ENCODE measurements at regions not wholly inside any gene's neighbourhood (a gene's known extent, or its start where the extent isn't known, plus 50 kb on each side); places are given as distances from the start of the nearest gene placed in this dataset.
"Not testable (repeated sequence)": the region's sequence is repeated elsewhere in the genome, so short reads cannot be mapped to it uniquely, and the experiment has no call there.

DNA sequence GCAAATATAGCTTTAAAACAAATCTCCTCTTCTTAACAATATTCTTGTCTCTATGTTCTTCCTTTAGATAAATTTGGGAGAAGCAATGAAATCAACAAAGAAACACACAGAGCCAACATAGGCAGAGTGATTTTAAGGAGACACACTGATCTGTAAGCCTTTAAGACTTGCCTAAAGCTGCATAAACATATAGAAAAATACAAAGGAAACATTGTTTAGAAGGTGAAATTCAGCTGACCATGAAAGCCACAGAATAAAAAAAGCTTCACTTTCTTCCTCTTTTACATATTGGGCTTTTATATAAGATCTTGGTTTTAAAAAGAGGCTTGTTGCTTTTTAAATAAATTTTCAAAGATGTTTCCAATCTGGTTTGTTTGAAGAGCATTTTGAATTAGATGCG lies 1277.5 kb downstream of the EFNA5 start:
- DNase-seq (ENCODE audit: low read depth, low spot score): no peak
- Histone ChIP-seq H3K9ac (ENCODE audit: insufficient read length) (no peak overlapping the region), H3K36me3 (ENCODE audit: insufficient read depth, low read length) (no peaks in the 10 kb centered on the region), H3K4me3 (no peak overlapping the region), H3K9me3 (ENCODE audit: low read depth, low read length) (no peaks in the 10 kb centered on the region), H3K27ac (no peak overlapping the region)
- no peak for TF ChIP-seq FOXP2 (optimal IDR thresholded peaks at IDR 0.05; ENCODE audit: control extremely low read depth, extremely low read length, insufficient read depth)
- no peak for TF ChIP-seq POLR2AphosphoS5 (IDR thresholded peaks at IDR 0.05; ENCODE audit: borderline replicate concordance, low read depth, low read length)
- no peak for TF ChIP-seq EZH2 (IDR thresholded peaks at IDR 0.05)

DNA sequence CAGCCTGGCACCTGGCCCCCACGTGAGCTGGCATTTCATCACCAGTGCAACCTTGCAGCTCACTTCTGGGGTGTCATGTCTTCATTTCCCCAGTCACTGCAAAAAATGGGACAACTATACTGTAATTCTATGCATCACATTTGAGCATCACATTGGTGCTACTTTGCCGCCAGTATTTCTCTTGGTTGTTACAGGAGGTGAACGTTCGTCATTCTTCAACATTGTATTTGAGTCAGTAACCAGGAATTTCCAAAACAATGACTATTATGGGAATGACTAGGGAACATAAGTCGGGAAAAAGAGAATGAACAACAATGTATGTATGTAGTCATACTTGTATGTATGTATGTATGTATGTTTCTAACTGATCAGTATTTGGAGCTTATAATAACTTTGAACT lies 1278.0 kb downstream of the EFNA5 start:
- no peak for DNase-seq (ENCODE audit: low read depth, low spot score)
- Histone ChIP-seq H3K36me3 (ENCODE audit: insufficient read depth, low read length) (no peaks in the 10 kb centered on the region), H3K4me3 (no peak overlapping the region), H3K27ac (no peak overlapping the region), H3K9ac (ENCODE audit: insufficient read length) (no peak overlapping the region), H3K9me3 (ENCODE audit: low read depth, low read length) (no peaks in the 10 kb centered on the region)
- TF ChIP-seq POLR2AphosphoS5 (IDR thresholded peaks at IDR 0.05; ENCODE audit: borderline replicate concordance, low read depth, low read length) (no peak), EZH2 (IDR thresholded peaks at IDR 0.05) (no peak), FOXP2 (optimal IDR thresholded peaks at IDR 0.05; ENCODE audit: control extremely low read depth, extremely low read length, insufficient read depth) (no peak)

- DNase-seq (ENCODE audit: low read depth, low spot score); H3K9ac ChIP-seq (ENCODE audit: insufficient read length); H3K4me3 ChIP-seq; H3K36me3 ChIP-seq (ENCODE audit: insufficient read depth, low read length); H3K9me3 ChIP-seq (ENCODE audit: low read depth, low read length); H3K27ac ChIP-seq: not testable (repeated sequence)
These were observed 1283.0 kb downstream of the EFNA5 start for GRCh38 chr5:106387767-106388166.

DNA sequence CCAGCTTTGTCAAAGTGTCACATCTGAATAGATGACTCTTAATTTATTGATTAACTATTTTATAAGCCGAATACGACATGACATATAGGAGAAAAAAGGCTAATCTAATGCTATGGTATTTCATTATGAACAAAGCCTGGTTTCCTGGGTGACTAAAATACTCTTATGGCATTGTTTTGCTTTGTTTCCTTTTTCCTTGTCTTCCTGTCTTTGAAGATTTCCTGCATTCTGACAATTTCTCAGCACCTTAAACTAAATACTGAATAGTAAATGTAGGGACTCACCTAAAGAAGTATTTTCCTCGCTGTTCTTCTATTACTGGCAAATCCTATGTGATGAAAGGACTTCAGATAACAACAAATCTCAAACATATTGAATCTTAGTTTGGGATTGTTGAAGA lies 1284.5 kb downstream of the EFNA5 start:
- no peak overlapping the region for H3K27ac ChIP-seq
- TF ChIP-seq FOXP2 (optimal IDR thresholded peaks at IDR 0.05; ENCODE audit: control extremely low read depth, extremely low read length, insufficient read depth) (no peak), POLR2AphosphoS5 (IDR thresholded peaks at IDR 0.05; ENCODE audit: borderline replicate concordance, low read depth, low read length) (no peak), EZH2 (IDR thresholded peaks at IDR 0.05) (no peak)
- no peak overlapping the region for H3K9ac ChIP-seq (ENCODE audit: insufficient read length)
- H3K9me3 ChIP-seq (ENCODE audit: low read depth, low read length): no peaks in the 10 kb centered on the region
- H3K36me3 ChIP-seq (ENCODE audit: insufficient read depth, low read length): no peaks in the 10 kb centered on the region
- H3K4me3 ChIP-seq: no peak overlapping the region
- DNase-seq (ENCODE audit: low read depth, low spot score): no peak

DNA sequence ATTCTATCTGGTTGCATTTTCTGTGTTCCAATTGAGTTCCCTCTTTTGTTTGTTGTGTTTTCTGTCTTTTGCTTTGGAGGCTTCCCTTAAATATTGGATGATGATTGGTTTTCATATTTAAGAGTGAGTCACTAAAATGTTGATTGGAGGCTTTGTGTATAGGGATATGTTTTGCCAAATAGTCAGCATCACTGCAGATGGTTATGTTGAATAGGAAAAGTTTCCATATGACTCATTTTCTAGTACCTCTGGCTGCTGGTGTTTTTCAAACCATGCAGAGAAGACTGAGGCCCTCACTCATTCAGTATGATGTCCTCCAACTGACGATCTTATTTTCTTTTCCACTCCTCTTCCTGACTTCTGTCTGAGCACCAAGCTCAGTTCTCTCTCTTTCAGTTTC lies 1290.0 kb downstream of the EFNA5 start:
- Histone ChIP-seq H3K9ac (ENCODE audit: insufficient read length) (no peak overlapping the region), H3K27ac (no peak overlapping the region), H3K9me3 (ENCODE audit: low read depth, low read length) (no peaks in the 10 kb centered on the region), H3K36me3 (ENCODE audit: insufficient read depth, low read length) (no peaks in the 10 kb centered on the region), H3K4me3 (no peak overlapping the region)
- TF ChIP-seq POLR2AphosphoS5 (IDR thresholded peaks at IDR 0.05; ENCODE audit: borderline replicate concordance, low read depth, low read length) (no peak), EZH2 (IDR thresholded peaks at IDR 0.05) (no peak), FOXP2 (optimal IDR thresholded peaks at IDR 0.05; ENCODE audit: control extremely low read depth, extremely low read length, insufficient read depth) (no peak)
- DNase-seq (ENCODE audit: low read depth, low spot score): no peak

DNA sequence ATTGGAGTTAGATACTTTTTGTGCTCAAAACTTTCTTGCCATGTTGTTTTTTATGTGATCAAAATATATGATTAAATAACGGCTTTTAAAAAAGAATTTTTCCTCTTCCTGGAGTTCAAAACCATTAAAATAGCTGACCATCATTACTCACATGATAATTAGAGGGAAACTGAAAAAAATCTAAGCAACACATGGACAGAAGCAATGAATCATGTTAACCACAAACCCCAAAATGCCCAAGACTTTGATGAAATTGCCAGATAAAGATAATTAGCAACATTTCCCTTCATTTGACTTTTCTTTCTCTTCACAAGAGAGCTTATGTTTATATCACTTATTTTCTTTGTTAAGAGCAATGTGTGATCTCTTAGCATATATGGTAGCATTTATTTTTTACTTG lies 1294.2 kb downstream of the EFNA5 start:
- Histone ChIP-seq H3K9me3 (ENCODE audit: low read depth, low read length) (no peaks in the 10 kb centered on the region), H3K27ac (no peak overlapping the region), H3K36me3 (ENCODE audit: insufficient read depth, low read length) (no peaks in the 10 kb centered on the region), H3K9ac (ENCODE audit: insufficient read length) (no peak overlapping the region), H3K4me3 (no peak overlapping the region)
- no peak for TF ChIP-seq FOXP2 (optimal IDR thresholded peaks at IDR 0.05; ENCODE audit: control extremely low read depth, extremely low read length, insufficient read depth)
- DNase-seq (ENCODE audit: low read depth, low spot score): no peak

DNA sequence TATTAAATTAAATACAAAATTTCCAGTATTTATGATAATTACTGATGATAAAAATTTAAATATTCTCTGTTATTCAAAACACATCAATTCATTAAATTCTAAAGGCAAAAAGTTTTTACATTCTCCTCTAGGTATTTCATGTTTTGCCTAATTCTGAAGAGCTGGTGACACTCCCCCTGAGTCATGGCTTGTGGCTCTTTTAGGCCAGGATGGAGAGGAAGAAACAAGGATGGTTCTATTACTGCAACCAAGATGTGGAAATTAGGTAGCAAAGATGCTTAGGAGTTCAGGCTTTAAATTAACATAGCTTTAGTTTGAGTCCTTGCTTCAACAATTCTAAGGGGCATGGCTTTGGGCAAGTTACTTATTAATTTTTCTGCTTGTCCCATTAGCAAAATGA lies 1295.8 kb downstream of the EFNA5 start:
- Histone ChIP-seq H3K9me3 (ENCODE audit: low read depth, low read length) (no peaks in the 10 kb centered on the region), H3K4me3 (no peak overlapping the region), H3K9ac (ENCODE audit: insufficient read length) (no peak overlapping the region), H3K27ac (no peak overlapping the region), H3K36me3 (ENCODE audit: insufficient read depth, low read length) (no peaks in the 10 kb centered on the region)
- no peak for DNase-seq (ENCODE audit: low read depth, low spot score)
- TF ChIP-seq EZH2 (IDR thresholded peaks at IDR 0.05) (no peak), POLR2AphosphoS5 (IDR thresholded peaks at IDR 0.05; ENCODE audit: borderline replicate concordance, low read depth, low read length) (no peak), FOXP2 (optimal IDR thresholded peaks at IDR 0.05; ENCODE audit: control extremely low read depth, extremely low read length, insufficient read depth) (no peak)

DNA sequence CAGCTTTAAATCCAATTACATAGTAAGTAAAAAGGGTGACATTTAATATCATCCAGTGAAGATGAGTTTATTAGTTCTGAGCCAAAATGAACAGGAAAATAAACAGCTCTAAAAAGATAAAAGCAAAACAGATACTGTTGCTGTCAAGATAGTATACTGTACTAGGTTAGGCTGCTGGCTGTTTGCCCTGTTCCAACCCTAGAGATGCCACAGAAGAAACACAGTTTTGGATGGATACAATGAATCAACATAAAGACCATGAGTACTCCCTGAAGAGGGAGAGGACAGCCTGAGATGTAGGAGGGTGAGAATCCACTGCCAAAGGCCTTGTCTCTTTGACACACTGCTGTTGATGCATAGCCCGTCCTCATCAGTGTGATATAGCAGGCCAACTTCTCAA lies 1302.7 kb downstream of the EFNA5 start:
- H3K27ac ChIP-seq: no peak overlapping the region
- TF ChIP-seq FOXP2 (optimal IDR thresholded peaks at IDR 0.05; ENCODE audit: control extremely low read depth, extremely low read length, insufficient read depth) (no peak), POLR2AphosphoS5 (IDR thresholded peaks at IDR 0.05; ENCODE audit: borderline replicate concordance, low read depth, low read length) (no peak), EZH2 (IDR thresholded peaks at IDR 0.05) (no peak)
- H3K9ac ChIP-seq (ENCODE audit: insufficient read length): no peak overlapping the region
- H3K9me3 ChIP-seq (ENCODE audit: low read depth, low read length): no peaks in the 10 kb centered on the region; the same call in 1 of the 2 replicates
- no peaks in the 10 kb centered on the region for H3K36me3 ChIP-seq (ENCODE audit: insufficient read depth, low read length)
- no peak for DNase-seq (ENCODE audit: low read depth, low spot score)
- H3K4me3 ChIP-seq: no peak overlapping the region

DNA sequence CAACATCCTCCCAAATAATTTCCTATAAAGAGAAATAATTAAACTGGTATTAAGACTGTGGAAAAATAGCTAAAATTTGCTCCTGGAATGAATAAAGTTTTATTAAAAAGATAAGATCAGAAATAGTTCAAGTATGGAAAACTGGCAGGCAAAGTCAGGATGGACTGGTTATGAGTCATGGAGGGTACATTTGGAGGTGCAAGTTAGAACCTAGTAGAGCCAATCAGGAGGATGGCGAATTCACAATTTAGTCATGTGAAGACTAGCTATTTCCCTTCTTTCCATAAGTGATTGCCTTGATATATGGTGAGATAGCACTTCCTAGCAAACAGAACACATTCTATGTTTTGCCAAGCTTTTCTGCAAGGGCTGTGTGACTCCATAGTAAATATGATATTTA lies 1303.5 kb downstream of the EFNA5 start:
- H3K36me3 ChIP-seq (ENCODE audit: insufficient read depth, low read length): no peaks in the 10 kb centered on the region
- H3K4me3 ChIP-seq: no peak overlapping the region
- no peak for DNase-seq (ENCODE audit: low read depth, low spot score)
- no peak for TF ChIP-seq EZH2 (IDR thresholded peaks at IDR 0.05)
- TF ChIP-seq FOXP2 (optimal IDR thresholded peaks at IDR 0.05; ENCODE audit: control extremely low read depth, extremely low read length, insufficient read depth): no peak
- TF ChIP-seq POLR2AphosphoS5 (IDR thresholded peaks at IDR 0.05; ENCODE audit: borderline replicate concordance, low read depth, low read length): no peak
- H3K9me3 ChIP-seq (ENCODE audit: low read depth, low read length): no peaks in the 10 kb centered on the region; the same call in 1 of the 2 replicates
- no peak overlapping the region for H3K27ac ChIP-seq
- no peak overlapping the region for H3K9ac ChIP-seq (ENCODE audit: insufficient read length)

Data from SK-N-MC (cell line).